GM18502 (cell line): ENCODE measurements at regions not wholly inside any gene's neighbourhood (a gene's known extent, or its start where the extent isn't known, plus 50 kb on each side); places are given as distances from the start of the nearest gene placed in this dataset.

Experiments used
- ATAC-seq: cut with Tn5 transposase; IDR thresholded peaks from one replicate; pipeline ENCODE4 v1.9.1; 2021; ENCODE audit warnings: mild to moderate bottlenecking; ENCODE audit not compliant: unreplicated experiment, poor library complexity

- no peak for ATAC-seq
Measured at GRCh38 chr13:105915146-105915850, 620.2 kb downstream of the EFNB2 start.

GRCh38 chr13:105914291-105915036 lies 621.0 kb downstream of the EFNB2 start:
- no peak for ATAC-seq

- no peak for ATAC-seq
Measured at GRCh38 chr13:105908586-105908985, 626.9 kb downstream of the EFNB2 start.

GRCh38 chr13:105907319-105908019 lies 628.0 kb downstream of the EFNB2 start:
- ATAC-seq = no peak

GRCh38 chr13:105906746-105907145 lies 628.7 kb downstream of the EFNB2 start:
- ATAC-seq = no peak

- no peak for ATAC-seq
Measured at GRCh38 chr13:105904034-105904742, 631.3 kb downstream of the EFNB2 start.

- ATAC-seq = no peak
Measured at GRCh38 chr13:105902396-105902795, 633.1 kb downstream of the EFNB2 start.

- ATAC-seq = no peak
Measured at GRCh38 chr13:105897575-105897974, 637.9 kb downstream of the EFNB2 start.

GRCh38 chr13:105894697-105895096 lies 640.8 kb downstream of the EFNB2 start:
- ATAC-seq = no peak

- ATAC-seq = no peak
Measured at GRCh38 chr13:105890509-105890908, 645.0 kb downstream of the EFNB2 start.

GRCh38 chr13:105878119-105878700 lies 657.3 kb downstream of the EFNB2 start:
- ATAC-seq = no peak

- ATAC-seq = no peak
Measured at GRCh38 chr13:105874814-105875213, 660.6 kb downstream of the EFNB2 start.

GRCh38 chr13:105871768-105872167 lies 663.7 kb downstream of the EFNB2 start:
- ATAC-seq = no peak

- no peak for ATAC-seq
Measured at GRCh38 chr13:105871326-105871725, 664.1 kb downstream of the EFNB2 start.

- no peak for ATAC-seq
Measured at GRCh38 chr13:105863300-105863920, 672.1 kb downstream of the EFNB2 start.

- ATAC-seq = no peak
Measured at GRCh38 chr13:105848494-105848893, 687.0 kb downstream of the EFNB2 start.

- ATAC-seq = no peak
Measured at GRCh38 chr13:105847527-105848291, 687.8 kb downstream of the EFNB2 start.

- ATAC-seq = no peak
Measured at GRCh38 chr13:105846923-105847322, 688.5 kb downstream of the EFNB2 start.

- ATAC-seq = no peak
Measured at GRCh38 chr13:105841286-105841685, 694.2 kb downstream of the EFNB2 start.
